ENCODE measurements at regions not wholly inside any gene's neighbourhood (a gene's known extent, or its start where the extent isn't known, plus 50 kb on each side); places are given as distances from the start of the nearest gene placed in this dataset.

DNA sequence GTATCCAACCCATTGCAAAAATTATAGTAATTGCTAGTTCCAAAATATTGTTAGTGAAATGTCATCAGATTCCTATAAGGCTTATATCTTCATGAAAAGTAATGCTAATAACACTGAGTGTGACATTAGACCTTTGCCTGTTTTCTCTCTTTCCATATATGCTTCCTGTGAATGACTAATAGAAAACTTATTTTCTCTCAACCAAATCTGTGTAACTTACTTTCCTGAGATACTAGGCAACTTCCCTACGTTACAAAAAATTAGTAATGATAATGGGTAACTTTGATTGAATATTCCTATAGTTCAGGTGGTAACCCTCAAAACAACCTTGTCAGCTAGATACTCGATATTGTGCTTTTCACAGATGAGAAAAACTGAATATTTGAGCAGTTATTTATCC is 124.2 kb upstream of the HNRNPU start:
- TF ChIP-seq, protein P1, sequence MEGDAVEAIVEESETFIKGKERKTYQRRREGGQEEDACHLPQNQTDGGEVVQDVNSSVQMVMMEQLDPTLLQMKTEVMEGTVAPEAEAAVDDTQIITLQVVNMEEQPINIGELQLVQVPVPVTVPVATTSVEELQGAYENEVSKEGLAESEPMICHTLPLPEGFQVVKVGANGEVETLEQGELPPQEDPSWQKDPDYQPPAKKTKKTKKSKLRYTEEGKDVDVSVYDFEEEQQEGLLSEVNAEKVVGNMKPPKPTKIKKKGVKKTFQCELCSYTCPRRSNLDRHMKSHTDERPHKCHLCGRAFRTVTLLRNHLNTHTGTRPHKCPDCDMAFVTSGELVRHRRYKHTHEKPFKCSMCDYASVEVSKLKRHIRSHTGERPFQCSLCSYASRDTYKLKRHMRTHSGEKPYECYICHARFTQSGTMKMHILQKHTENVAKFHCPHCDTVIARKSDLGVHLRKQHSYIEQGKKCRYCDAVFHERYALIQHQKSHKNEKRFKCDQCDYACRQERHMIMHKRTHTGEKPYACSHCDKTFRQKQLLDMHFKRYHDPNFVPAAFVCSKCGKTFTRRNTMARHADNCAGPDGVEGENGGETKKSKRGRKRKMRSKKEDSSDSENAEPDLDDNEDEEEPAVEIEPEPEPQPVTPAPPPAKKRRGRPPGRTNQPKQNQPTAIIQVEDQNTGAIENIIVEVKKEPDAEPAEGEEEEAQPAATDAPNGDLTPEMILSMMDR (IDR thresholded peaks at IDR 0.05) = no peak
- Histone ChIP-seq H3K9me3 (ENCODE audit: control insufficient read depth, low read length) (no peaks in the 10 kb centered on the region), H3K9ac (no peak overlapping the region), H2AFZ (no peak overlapping the region), H3K36me3 (ENCODE audit: control insufficient read depth, insufficient read depth, low read length) (no peaks in the 10 kb centered on the region), H3K27me3 (ENCODE audit: control insufficient read depth, insufficient read depth, low read length) (no peaks in the 10 kb centered on the region), H3K27ac (no peak overlapping the region), H3K4me1 (no peaks in the 10 kb centered on the region), H3K4me2 (ENCODE audit: low read length) (no peak overlapping the region), H3K4me3 (ENCODE audit: low read depth, low read length) (no peak overlapping the region), H3K79me2 (no peaks in the 10 kb centered on the region)

DNA sequence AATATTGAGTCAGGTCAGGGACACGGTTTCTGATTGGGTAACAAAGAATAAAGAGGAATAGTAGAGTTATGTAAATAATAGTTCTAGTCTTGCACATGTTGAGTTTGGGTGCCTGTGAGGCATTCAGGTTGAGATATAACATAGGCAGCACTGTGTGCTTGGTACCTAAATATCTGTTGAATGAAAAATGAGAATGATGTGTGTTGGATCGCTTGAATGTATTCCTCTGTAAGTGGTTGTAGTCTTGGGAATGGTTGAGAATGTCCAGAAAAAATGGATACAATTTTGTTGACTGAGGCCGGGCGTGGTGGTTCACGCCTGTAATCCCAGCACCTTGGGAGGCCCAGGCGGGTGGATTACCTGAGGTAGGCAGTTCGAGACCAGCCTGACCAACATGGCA is 116.3 kb upstream of the HNRNPU start:
- H3K27ac ChIP-seq = no peak overlapping the region
- no peak overlapping the region for H2AFZ ChIP-seq
- H3K4me1 ChIP-seq = no peaks in the 10 kb centered on the region
- no peak overlapping the region for H3K4me3 ChIP-seq (ENCODE audit: low read depth, low read length)
- no peaks in the 10 kb centered on the region for H3K27me3 ChIP-seq (ENCODE audit: control insufficient read depth, insufficient read depth, low read length)
- H3K9me3 ChIP-seq (ENCODE audit: control insufficient read depth, low read length) = no peaks in the 10 kb centered on the region
- no peak overlapping the region for H3K4me2 ChIP-seq (ENCODE audit: low read length)
- no peaks in the 10 kb centered on the region for H3K36me3 ChIP-seq (ENCODE audit: control insufficient read depth, insufficient read depth, low read length)
- no peaks in the 10 kb centered on the region for H3K79me2 ChIP-seq
- TF ChIP-seq, protein P1 (IDR thresholded peaks at IDR 0.05) = no peak
- H3K9ac ChIP-seq = no peak overlapping the region

DNA sequence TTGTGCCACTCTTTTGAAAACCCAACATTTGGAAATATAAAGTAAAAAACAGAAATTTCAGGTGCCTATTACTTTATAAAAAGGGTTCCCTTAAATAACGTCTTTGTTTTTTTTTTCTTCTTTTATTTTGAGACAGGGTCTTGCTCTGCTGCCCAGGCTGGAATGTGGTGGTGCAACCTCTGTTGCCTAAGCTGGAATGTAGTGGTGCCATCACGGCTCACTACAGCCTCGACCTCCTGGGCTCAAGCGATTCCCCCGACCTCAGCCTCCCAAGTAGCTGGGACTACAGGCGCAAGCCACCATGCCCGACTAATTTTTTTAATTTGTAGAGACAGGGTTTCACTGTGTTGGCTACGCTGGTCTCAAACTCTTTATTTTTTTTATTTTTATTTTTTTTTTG is 110.2 kb upstream of the HNRNPU start:
- Histone ChIP-seq H3K4me1 (no peaks in the 10 kb centered on the region), H3K27me3 (ENCODE audit: control insufficient read depth, insufficient read depth, low read length) (no peaks in the 10 kb centered on the region), H3K4me3 (ENCODE audit: low read depth, low read length) (no peak overlapping the region), H3K36me3 (ENCODE audit: control insufficient read depth, insufficient read depth, low read length) (no peaks in the 10 kb centered on the region), H3K9me3 (ENCODE audit: control insufficient read depth, low read length) (no peaks in the 10 kb centered on the region), H3K4me2 (ENCODE audit: low read length) (no peak overlapping the region), H3K9ac (no peak overlapping the region), H3K27ac (no peak overlapping the region), H3K79me2 (no peaks in the 10 kb centered on the region), H2AFZ (no peak overlapping the region)
- TF ChIP-seq, protein P1 (IDR thresholded peaks at IDR 0.05) = no peak

DNA sequence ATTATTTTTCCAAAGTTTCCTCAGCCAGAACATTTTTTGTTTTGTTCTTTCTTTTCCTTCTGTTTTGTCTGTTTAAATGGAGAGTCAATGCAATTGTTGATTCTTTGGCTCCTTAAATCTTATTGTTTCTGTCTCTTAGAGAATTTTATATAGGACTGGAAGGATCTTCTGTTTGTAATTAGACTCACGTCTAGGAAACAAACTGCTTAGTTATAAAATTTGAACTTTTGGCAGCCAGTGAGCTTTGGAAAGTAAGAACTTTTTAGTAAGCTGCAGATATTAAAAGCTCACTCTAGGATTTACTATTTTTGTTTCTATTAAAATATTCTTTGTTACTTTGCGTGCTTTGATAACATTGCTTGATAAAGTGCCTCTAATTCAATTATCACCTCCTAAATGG is 109.8 kb upstream of the HNRNPU start:
- H3K4me3 ChIP-seq (ENCODE audit: low read depth, low read length) = no peak overlapping the region
- H3K4me1 ChIP-seq = no peaks in the 10 kb centered on the region
- no peaks in the 10 kb centered on the region for H3K79me2 ChIP-seq
- TF ChIP-seq, protein P1 (IDR thresholded peaks at IDR 0.05) = no peak
- H3K27me3 ChIP-seq (ENCODE audit: control insufficient read depth, insufficient read depth, low read length) = no peaks in the 10 kb centered on the region
- no peak overlapping the region for H3K27ac ChIP-seq
- H3K9me3 ChIP-seq (ENCODE audit: control insufficient read depth, low read length) = no peaks in the 10 kb centered on the region
- no peaks in the 10 kb centered on the region for H3K36me3 ChIP-seq (ENCODE audit: control insufficient read depth, insufficient read depth, low read length)
- no peak overlapping the region for H3K4me2 ChIP-seq (ENCODE audit: low read length)
- no peak overlapping the region for H2AFZ ChIP-seq
- H3K9ac ChIP-seq = no peak overlapping the region

DNA sequence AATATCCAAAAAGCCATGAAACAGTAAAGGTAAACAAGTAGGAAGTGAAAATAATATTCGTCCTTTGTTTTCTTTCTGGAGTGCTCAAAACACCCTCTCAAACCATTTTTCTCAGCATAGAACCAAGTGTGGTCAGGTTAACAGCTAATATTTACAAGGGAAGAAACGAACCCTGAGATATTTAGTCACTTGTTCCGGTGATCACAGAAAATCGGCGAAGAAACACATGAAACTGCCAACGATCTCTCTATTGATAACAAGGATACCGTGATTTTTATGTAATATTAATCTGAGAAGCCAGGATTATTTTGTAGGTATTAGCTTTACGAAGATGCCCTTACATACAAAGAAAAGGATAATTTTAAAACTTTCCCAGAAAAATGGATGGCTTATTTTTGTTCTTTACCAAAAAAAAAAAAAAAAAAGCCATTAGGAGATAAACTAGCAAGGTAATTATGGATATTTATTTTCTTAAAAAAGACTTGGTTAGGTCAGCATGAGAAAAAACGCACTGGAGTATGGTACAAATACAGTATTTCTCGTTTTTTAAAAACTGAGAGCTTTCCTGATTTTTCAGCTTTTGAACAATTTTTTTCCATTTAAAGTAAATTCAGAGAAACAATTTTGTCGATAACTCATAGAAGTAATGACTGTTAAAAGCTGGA is 107.3 kb upstream of the HNRNPU start:
- Histone ChIP-seq H3K4me3 (ENCODE audit: low read depth, low read length) (peak overlapping the region; percentile 72), H3K4me1 (peaks cover 2% of the 10 kb centered on the region), H3K27ac (peak overlapping the region; percentile 100), H3K79me2 (no peaks in the 10 kb centered on the region), H3K36me3 (ENCODE audit: control insufficient read depth, insufficient read depth, low read length) (no peaks in the 10 kb centered on the region), H3K9ac (peak overlapping the region; percentile 89), H3K4me2 (ENCODE audit: low read length) (peak overlapping the region; percentile 89), H2AFZ (peak overlapping the region; percentile 93), H3K27me3 (ENCODE audit: control insufficient read depth, insufficient read depth, low read length) (no peaks in the 10 kb centered on the region), H3K9me3 (ENCODE audit: control insufficient read depth, low read length) (no peaks in the 10 kb centered on the region)
- TF ChIP-seq, protein P1 (IDR thresholded peaks at IDR 0.05) = no peak

Measured in parathyroid adenoma (tissue), 2 donors.